ENCODE measurements at regions not wholly inside any gene's neighbourhood (a gene's known extent, or its start where the extent isn't known, plus 50 kb on each side); places are given as distances from the start of the nearest gene placed in this dataset.

DNA sequence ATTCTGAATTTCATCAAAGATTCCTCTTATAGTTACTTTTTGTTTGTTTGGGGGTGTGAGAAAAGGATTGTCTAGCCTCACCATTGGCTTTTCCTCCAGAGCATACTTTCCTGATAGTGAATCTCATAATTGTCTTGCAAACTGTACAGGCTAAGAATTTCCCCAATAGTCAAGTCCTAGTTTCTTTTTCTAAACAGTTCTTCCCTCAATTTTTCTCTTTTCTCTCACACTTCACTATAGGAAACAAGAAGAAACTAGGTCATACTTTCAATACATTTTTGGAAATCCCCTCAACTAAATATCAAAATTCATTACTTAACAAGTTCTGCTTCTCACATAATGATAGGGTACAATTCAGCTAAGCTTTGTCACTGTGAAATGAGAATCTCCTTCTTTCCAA is 241.9 kb downstream of the IL20RB start:
- TF ChIP-seq, protein P1, sequence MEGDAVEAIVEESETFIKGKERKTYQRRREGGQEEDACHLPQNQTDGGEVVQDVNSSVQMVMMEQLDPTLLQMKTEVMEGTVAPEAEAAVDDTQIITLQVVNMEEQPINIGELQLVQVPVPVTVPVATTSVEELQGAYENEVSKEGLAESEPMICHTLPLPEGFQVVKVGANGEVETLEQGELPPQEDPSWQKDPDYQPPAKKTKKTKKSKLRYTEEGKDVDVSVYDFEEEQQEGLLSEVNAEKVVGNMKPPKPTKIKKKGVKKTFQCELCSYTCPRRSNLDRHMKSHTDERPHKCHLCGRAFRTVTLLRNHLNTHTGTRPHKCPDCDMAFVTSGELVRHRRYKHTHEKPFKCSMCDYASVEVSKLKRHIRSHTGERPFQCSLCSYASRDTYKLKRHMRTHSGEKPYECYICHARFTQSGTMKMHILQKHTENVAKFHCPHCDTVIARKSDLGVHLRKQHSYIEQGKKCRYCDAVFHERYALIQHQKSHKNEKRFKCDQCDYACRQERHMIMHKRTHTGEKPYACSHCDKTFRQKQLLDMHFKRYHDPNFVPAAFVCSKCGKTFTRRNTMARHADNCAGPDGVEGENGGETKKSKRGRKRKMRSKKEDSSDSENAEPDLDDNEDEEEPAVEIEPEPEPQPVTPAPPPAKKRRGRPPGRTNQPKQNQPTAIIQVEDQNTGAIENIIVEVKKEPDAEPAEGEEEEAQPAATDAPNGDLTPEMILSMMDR (IDR thresholded peaks at IDR 0.05; ENCODE audit: insufficient read depth, low read depth, low read length) = no peak
- no peak for DNase-seq (ENCODE audit: low read depth)
- no peak overlapping the region for H3K4me3 ChIP-seq (ENCODE audit: low read depth, low read length)

DNA sequence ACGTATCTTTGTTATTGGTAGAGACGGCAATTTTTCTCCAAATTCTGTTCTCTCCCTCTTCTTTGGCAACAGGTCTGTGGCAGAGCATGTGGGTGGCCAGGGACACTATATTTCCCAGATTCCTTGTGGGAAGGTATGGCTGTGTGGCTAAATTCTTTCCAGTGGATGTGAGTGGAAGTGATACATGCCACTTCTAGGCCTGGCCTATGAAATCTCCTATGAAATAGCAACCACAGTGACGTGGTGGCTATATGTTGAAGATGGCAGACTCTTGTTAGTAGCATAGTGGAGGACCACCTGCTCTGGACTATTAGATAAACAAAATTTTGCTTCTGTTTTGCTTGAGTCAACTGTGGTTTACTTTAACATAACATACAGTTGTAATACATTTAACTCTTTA is 243.3 kb downstream of the IL20RB start:
- TF ChIP-seq, protein P1 (IDR thresholded peaks at IDR 0.05; ENCODE audit: insufficient read depth, low read depth, low read length) = no peak
- no peak overlapping the region for H3K4me3 ChIP-seq (ENCODE audit: low read depth, low read length)
- no peak for DNase-seq (ENCODE audit: low read depth)

DNA sequence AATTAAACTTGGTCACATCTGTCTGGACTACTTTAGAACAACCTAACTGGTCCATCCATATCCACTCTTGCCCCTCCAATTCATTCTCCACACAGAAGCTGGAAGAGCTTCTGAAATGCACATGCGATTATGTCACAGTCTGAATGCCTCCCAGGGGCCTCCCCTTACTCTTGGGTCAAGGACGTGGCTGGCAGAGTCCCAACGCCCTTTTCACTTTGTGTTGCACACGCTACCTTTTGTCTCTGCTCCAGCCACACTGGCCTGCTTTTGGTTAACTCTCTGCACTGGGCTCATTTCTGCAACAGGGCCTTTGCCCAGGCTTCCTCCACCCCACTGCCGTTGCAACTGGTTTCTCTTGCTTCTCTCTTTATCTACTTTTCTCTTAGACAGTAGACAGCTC is 245.2 kb downstream of the IL20RB start:
- TF ChIP-seq, protein P1 (IDR thresholded peaks at IDR 0.05; ENCODE audit: insufficient read depth, low read depth, low read length) = no peak
- DNase-seq (ENCODE audit: low read depth) = no peak
- H3K4me3 ChIP-seq (ENCODE audit: low read depth, low read length) = no peak overlapping the region

DNA sequence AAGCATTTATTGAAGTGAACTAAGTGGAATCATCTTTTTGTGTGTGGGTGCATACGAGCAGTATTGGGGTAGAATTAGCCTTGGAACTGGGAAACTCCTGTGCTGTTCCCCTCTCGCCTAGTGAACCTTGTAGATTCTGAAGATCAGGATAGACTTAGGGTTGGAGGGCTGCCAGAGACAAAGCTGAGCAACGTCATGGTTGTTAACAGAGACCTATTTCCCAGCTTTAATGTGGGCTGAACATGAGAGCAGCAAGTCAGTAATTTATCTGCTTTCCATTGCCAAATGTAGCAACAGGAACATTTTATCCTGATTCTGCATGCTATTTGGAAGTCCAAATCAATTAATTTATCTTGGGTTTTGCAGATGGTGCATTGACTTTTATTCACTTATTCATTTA is 246.6 kb downstream of the IL20RB start:
- no peak overlapping the region for H3K4me3 ChIP-seq (ENCODE audit: low read depth, low read length)
- TF ChIP-seq, protein P1 (IDR thresholded peaks at IDR 0.05; ENCODE audit: insufficient read depth, low read depth, low read length) = no peak
- DNase-seq (ENCODE audit: low read depth) = no peak

DNA sequence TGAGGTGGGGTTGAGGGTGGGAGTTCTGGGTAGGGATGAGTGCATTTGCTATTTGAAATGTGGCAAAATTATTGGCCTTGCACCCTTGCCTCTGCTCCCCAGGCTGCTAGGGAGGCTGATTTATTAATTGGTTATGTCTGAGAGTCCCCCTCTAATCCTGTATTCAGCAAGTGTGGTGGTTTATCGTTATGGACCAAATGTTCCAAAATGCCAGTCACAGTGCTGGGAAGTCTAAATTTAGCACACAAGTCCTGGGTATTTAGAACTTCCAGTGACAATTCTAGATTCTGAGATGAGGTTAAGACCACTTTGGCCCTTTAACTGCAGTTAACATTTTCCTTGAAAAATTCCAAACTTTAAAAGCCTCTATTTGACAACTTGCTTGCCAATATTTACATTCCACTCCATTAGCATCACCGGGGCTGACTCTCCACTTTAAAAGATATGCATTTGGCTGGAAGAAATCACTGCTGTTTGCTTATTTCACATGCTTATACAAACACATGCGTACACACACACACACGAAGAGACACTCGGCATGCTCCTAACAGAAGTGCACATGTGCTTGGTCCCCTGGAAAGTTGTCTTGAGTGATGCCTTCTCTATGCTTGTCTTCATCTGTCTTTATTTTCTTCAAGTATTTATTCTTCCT is 247.7 kb downstream of the IL20RB start:
- H3K4me3 ChIP-seq (ENCODE audit: low read depth, low read length) = no peak overlapping the region
- TF ChIP-seq, protein P1 (IDR thresholded peaks at IDR 0.05; ENCODE audit: insufficient read depth, low read depth, low read length) = no peak
- DNase-seq (ENCODE audit: low read depth) = peak; percentile 37

DNA sequence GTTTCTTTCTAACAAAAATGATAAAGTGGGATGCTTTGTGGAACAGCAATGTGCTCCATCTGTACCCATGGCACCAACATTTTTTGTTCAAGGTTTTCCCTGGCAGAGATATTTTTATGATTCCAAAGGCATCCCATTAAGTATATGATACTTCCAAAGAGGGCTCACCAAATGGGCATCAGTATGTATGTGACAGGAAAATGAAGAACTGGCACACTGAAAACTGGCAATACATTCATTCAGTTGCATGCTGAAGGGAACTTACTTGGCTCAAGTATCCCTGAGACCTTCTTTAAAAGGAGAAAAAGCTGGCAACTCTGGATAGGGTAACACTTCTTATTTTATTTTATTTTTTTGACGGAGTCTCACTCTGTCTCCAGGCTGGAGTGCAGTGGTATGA is 249.8 kb downstream of the IL20RB start:
- TF ChIP-seq, protein P1 (IDR thresholded peaks at IDR 0.05; ENCODE audit: insufficient read depth, low read depth, low read length) = no peak
- no peak for DNase-seq (ENCODE audit: low read depth)

DNA sequence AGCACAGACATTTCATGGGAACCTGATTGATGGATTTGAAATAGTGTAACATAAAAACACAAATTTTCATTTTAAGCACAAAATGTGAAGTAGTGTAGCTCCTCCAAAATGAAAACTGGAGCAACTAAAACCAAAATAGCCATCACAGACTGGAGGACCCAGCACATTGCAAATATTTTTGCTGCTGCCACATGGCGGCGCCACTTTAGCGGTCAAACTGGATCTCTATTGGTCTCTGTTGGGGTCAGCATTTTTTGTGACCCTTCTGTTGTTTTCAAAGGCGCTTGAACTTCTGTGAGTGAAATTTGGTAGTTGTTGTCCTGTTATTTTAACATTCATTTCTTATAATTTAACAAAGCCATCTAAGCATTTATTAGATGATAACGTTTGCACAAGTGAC is 259.9 kb downstream of the IL20RB start:
- H3K4me3 ChIP-seq (ENCODE audit: low read depth, low read length) = no peak overlapping the region
- TF ChIP-seq, protein P1 (IDR thresholded peaks at IDR 0.05; ENCODE audit: insufficient read depth, low read depth, low read length) = peak; percentile 24
- DNase-seq (ENCODE audit: low read depth) = no peak

More for the DNA sequence above, 249.8 kb downstream of the IL20RB start:
- H3K4me3 ChIP-seq (ENCODE audit: low read depth, low read length) = no peak overlapping the region
